Aorta (tissue), 5 donors: ENCODE measurements at regions not wholly inside any gene's neighbourhood (a gene's known extent, or its start where the extent isn't known, plus 50 kb on each side); places are given as distances from the start of the nearest gene placed in this dataset.

Experiments used
- ATAC-seq: fragments of 200-7000 bp; cut with Tn5 transposase; one replicate; pipeline ENCODE4 v1.9.1; 2022; ENCODE audit warnings: moderate library complexity; ENCODE audit not compliant: low FRiP score
- DNase-seq, 2 donors: peaks; one replicate each; pipeline ENCODE4 v3.0.0-alpha.2; 2020
- H3K27ac ChIP-seq, 2 donors: one replicate each; pipeline ENCODE4 v1.5.1; 2013; ENCODE audit warnings: low read length in 2 of 2, mild to moderate bottlenecking in 2 of 2, moderate library complexity in 2 of 2, control low read depth in 1 of 2, inconsistent platforms in 1 of 2, low read depth in 1 of 2
- H3K27me3 ChIP-seq, 2 donors: one replicate each; pipeline ENCODE4 v1.6.1; 2013; ENCODE audit warnings: control low read depth in 1 of 2, low read length in 1 of 2, mild to moderate bottlenecking in 1 of 2, moderate library complexity in 1 of 2; ENCODE audit not compliant: insufficient read depth in 2 of 2, control insufficient read depth in 1 of 2
- H3K36me3 ChIP-seq, 2 donors: one replicate each; pipeline ENCODE4 v1.6.1; 2013; ENCODE audit warnings: control low read depth in 1 of 2, low read length in 1 of 2, mild to moderate bottlenecking in 1 of 2; ENCODE audit not compliant: insufficient read depth in 2 of 2, control insufficient read depth in 1 of 2
- H3K4me1 ChIP-seq, 2 donors: one replicate each; pipeline ENCODE4 v1.6.1; 2013; ENCODE audit warnings: low read length in 2 of 2, control low read depth in 1 of 2, mild to moderate bottlenecking in 1 of 2, moderate library complexity in 1 of 2; ENCODE audit not compliant: insufficient read depth in 2 of 2, control insufficient read depth in 1 of 2
- H3K4me3 ChIP-seq, 2 donors: one replicate each; pipeline ENCODE4 v1.5.1; 2013; ENCODE audit warnings: low read length in 2 of 2, control low read depth in 1 of 2, mild to moderate bottlenecking in 1 of 2
- H3K9me3 ChIP-seq: one replicate; pipeline ENCODE4 v1.6.1; 2013; ENCODE audit warnings: mild to moderate bottlenecking, low read length; ENCODE audit not compliant: control insufficient read depth
- WGBS, 2 donors: extraction: QIAGEN DNeasy Blood & Tissue Kit; methylation state at CpG; one replicate each; pipeline ENCODE4 v1.1.7; 2013; 5-methylcytosine and 5-hydroxymethylcytosine counted together
- intact Hi-C, 2 donors: fragments of 100-400 bp; cut with DNase I; formaldehyde crosslinking; loops; one replicate each; pipeline versions ENCODE4 v1.14.2 to v1.15.0; 2022
- donor health status: healthy with polysubstance abuse.
- donor health status: Bipolar disorder and iron deficiency.
- donor health status: DM: no; HTN: no; CAD: no.
- donor health status: DM: no; HTN: no; CAD: no.
- donor health status: DM: yes; HTN: yes; CAD: no.

GRCh38 chr1:118254491-118255425 lies 69.7 kb upstream of the SPAG17 start:
- 78 to 84% methylated on average over 4 of the region's 4 CpGs for WGBS, 2 donors
- Histone ChIP-seq H3K4me3 (no peak overlapping the region), H3K36me3 (no peaks in the 10 kb centered on the region), H3K27me3 (no peaks in the 10 kb centered on the region), H3K27ac (no peak overlapping the region), H3K9me3 (no peaks in the 10 kb centered on the region), H3K4me1 (no peaks in the 10 kb centered on the region)
- intact Hi-C loops = no loop called here
- DNase-seq = no peak
- no peak for ATAC-seq

DNA sequence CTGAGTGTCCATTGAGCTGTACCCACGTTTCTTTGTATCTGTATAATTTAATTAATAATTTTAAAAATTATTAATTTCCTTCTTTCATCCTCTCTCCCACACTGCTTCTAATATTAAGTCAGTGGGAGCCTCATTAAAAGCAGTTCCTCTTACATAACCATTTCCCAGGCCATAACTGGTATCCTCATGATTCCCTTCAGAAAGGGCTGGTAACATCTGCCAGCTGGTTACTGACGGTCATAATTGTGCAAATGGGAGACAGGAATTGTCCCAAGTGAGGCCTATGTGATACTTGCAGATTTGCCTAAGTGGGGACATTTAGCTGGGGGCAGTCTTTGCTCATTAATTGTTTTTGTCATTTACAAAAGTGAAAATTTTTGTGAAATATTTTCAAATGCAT lies 69.0 kb upstream of the SPAG17 start:
- Histone ChIP-seq H3K9me3 (no peaks in the 10 kb centered on the region), H3K4me1 (no peaks in the 10 kb centered on the region), H3K27ac (no peak overlapping the region), H3K36me3 (no peaks in the 10 kb centered on the region), H3K4me3 (no peak overlapping the region), H3K27me3 (no peaks in the 10 kb centered on the region)
- ATAC-seq = no peak
- DNase-seq = no peak
- intact Hi-C loops = no loop called here
- 81 to 83% methylated on average over 2 of the region's 2 CpGs for WGBS, 2 donors

DNA sequence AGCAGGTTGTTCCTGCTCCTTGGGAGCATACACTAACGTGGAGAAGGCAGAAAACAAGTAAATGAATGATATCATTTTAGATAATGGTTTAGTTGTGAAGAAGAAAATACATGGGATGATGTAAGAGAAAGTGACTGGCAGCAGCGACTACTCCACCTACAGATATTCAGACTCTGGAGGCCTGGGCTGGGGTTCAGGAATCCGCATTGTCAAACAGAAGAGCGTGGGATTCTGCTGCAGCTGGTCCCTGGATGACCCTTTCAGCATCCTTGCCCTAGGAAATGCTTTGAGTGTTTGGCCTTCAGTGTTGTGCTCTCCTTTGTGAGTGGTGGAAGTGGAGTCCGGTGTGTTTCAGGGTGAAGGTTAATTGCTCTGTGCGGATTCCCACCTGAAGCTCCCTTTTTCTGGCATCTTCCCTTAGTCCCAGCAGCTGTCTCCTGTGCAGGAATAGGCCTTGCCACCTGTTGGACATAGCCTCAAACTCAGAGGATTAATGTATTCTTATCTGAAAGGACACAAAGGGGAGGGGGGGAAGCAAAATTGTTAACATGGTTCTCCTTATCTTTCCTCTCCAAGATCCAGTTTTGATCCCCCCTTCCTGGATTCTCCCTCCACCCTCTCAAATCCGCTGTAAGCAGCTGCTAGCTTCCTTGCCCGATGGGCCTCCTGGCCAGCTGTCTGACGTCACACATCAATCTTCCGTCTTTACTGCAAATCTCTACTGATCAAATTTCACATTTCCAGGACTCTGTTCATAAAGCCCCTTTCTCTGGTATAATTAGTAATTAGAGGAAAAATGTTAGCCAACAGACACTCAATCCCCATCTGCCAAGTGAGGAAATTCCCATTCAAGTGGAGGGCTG lies 68.3 kb upstream of the SPAG17 start:
- DNase-seq (no peak), ATAC-seq (no peak)
- H3K4me3 ChIP-seq = no peak overlapping the region
- H3K36me3 ChIP-seq = no peaks in the 10 kb centered on the region
- H3K4me1 ChIP-seq = no peaks in the 10 kb centered on the region
- intact Hi-C loops = no loop called here
- H3K9me3 ChIP-seq = no peaks in the 10 kb centered on the region
- WGBS, 2 donors = 67% methylated on average over 10 of the region's 10 CpGs
- no peak overlapping the region for H3K27ac ChIP-seq
- H3K27me3 ChIP-seq = no peaks in the 10 kb centered on the region

GRCh38 chr1:118252624-118253023 lies 67.6 kb upstream of the SPAG17 start:
- H3K9me3 ChIP-seq = no peaks in the 10 kb centered on the region
- H3K4me3 ChIP-seq = no peak overlapping the region
- WGBS, 2 donors = 79 to 81% methylated on average over 3 of the region's 3 CpGs
- ATAC-seq (no peak), DNase-seq (no peak)
- H3K27me3 ChIP-seq = no peaks in the 10 kb centered on the region
- H3K27ac ChIP-seq = no peak overlapping the region
- no peaks in the 10 kb centered on the region for H3K4me1 ChIP-seq
- intact Hi-C loops = no loop called here
- no peaks in the 10 kb centered on the region for H3K36me3 ChIP-seq

DNA sequence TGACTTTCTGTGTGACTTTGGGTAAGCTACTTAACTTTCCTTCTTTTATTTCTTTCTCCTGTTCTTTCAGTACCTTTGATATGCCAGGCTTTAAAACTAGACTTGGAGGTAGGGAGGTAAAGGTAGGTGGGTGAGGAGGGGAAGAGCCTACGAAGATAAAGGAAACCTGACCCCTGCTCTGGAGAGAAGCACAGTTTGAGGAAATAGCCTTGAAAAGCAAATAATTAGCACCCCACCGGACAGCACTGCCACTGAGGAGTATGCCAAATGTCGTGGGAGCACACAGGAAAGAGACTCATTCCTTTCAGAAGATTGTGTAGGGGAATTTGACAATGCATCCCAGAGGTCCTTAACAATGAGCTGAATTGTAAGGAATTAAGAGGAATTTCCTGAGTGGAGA lies 65.2 kb upstream of the SPAG17 start:
- 29 to 30% methylated on average over 3 of the region's 3 CpGs for WGBS, 2 donors
- no peaks in the 10 kb centered on the region for H3K4me1 ChIP-seq
- no peak overlapping the region for H3K4me3 ChIP-seq
- no peaks in the 10 kb centered on the region for H3K36me3 ChIP-seq
- DNase-seq (no peak), ATAC-seq (no peak)
- intact Hi-C loops = no loop called here
- no peak overlapping the region for H3K27ac ChIP-seq
- H3K27me3 ChIP-seq = no peaks in the 10 kb centered on the region
- H3K9me3 ChIP-seq = no peaks in the 10 kb centered on the region

- intact Hi-C loops = no loop called here
- H3K4me3 ChIP-seq = no peak overlapping the region
- H3K4me1 ChIP-seq = no peaks in the 10 kb centered on the region
- H3K27ac ChIP-seq = no peak overlapping the region
- no peaks in the 10 kb centered on the region for H3K36me3 ChIP-seq
- H3K27me3 ChIP-seq = no peaks in the 10 kb centered on the region
- WGBS, 2 donors = 62 to 63% methylated on average over 6 of the region's 6 CpGs
- no peaks in the 10 kb centered on the region for H3K9me3 ChIP-seq
- DNase-seq = no peak
- no peak for ATAC-seq
These were observed 64.6 kb upstream of the SPAG17 start for GRCh38 chr1:118249641-118250040.

- intact Hi-C loops = no loop called here
These were observed 62.6 kb upstream of the SPAG17 start for GRCh38 chr1:118247593-118247992.

GRCh38 chr1:118246646-118247045 lies 61.6 kb upstream of the SPAG17 start:
- intact Hi-C loops = no loop called here
- Histone ChIP-seq H3K9me3 (no peaks in the 10 kb centered on the region), H3K4me3 (no peak overlapping the region), H3K27ac (no peak overlapping the region), H3K27me3 (no peaks in the 10 kb centered on the region), H3K4me1 (no peaks in the 10 kb centered on the region), H3K36me3 (no peaks in the 10 kb centered on the region)
- DNase-seq (no peak), ATAC-seq (no peak)

More at GRCh38 chr1:118247593-118247992, 62.6 kb upstream of the SPAG17 start:
- Histone ChIP-seq H3K4me1 (no peaks in the 10 kb centered on the region), H3K4me3 (no peak overlapping the region), H3K27me3 (no peaks in the 10 kb centered on the region), H3K27ac (no peak overlapping the region), H3K9me3 (no peaks in the 10 kb centered on the region), H3K36me3 (no peaks in the 10 kb centered on the region)
- 80 to 88% methylated on average over 3 of the region's 3 CpGs for WGBS, 2 donors
- DNase-seq (no peak), ATAC-seq (no peak)
